Endodermal cell (in vitro differentiated cells): ENCODE measurements at regions not wholly inside any gene's neighbourhood (a gene's known extent, or its start where the extent isn't known, plus 50 kb on each side); places are given as distances from the start of the nearest gene placed in this dataset.

Experiments used
- DNase-seq: peaks from one replicate; pipeline ENCODE4 v3.0.0-alpha.2; 2017
- H3K27ac ChIP-seq: 2 replicates; pipeline ENCODE4 v1.5.1; 2013; ENCODE audit warnings: mild to moderate bottlenecking, low read depth, low read length, moderate library complexity
- H3K27me3 ChIP-seq: 2 replicates; pipeline ENCODE4 v1.6.1; 2013; ENCODE audit warnings: mild to moderate bottlenecking, low read length, moderate library complexity; ENCODE audit not compliant: insufficient read depth, control insufficient read depth, poor library complexity, severe bottlenecking
- H3K36me3 ChIP-seq: 2 replicates; pipeline ENCODE4 v1.7.0; 2013; ENCODE audit warnings: mild to moderate bottlenecking, low read length, moderate library complexity; ENCODE audit not compliant: control insufficient read depth, insufficient read depth
- H3K4me1 ChIP-seq: one replicate; pipeline ENCODE4 v1.7.0; 2013; ENCODE audit warnings: low read length; ENCODE audit not compliant: control insufficient read depth, insufficient read depth
- H3K4me3 ChIP-seq: 2 replicates; pipeline ENCODE4 v1.5.1; 2013; ENCODE audit warnings: mild to moderate bottlenecking, low read length, moderate library complexity
- H3K9ac ChIP-seq: 2 replicates; pipeline ENCODE4 v1.6.1; 2013; ENCODE audit warnings: mild to moderate bottlenecking, low read length, moderate library complexity; ENCODE audit not compliant: poor library complexity, severe bottlenecking; ENCODE audit errors: extremely low read depth
- H3K9me3 ChIP-seq: 2 replicates; pipeline ENCODE4 v1.6.1; 2013; ENCODE audit warnings: mild to moderate bottlenecking, low read length, moderate library complexity; ENCODE audit not compliant: control insufficient read depth
- H3K27ac Mint-ChIP-seq: 2 replicates; pipeline ENCODE4 v1.8.0; 2020; ENCODE audit warnings: mixed read lengths
- H3K27me3 Mint-ChIP-seq: 2 replicates; pipeline ENCODE4 v1.8.0; 2021; ENCODE audit warnings: mild to moderate bottlenecking, mixed read lengths; ENCODE audit not compliant: insufficient read depth
- H3K36me3 Mint-ChIP-seq: 2 replicates; pipeline ENCODE4 v1.8.0; 2020; ENCODE audit warnings: low read depth, mixed read lengths
- H3K4me1 Mint-ChIP-seq: 2 replicates; pipeline ENCODE4 v1.8.0; 2020; ENCODE audit warnings: mixed read lengths
- H3K4me3 Mint-ChIP-seq: 2 replicates; pipeline ENCODE4 v1.8.0; 2020; ENCODE audit warnings: mild to moderate bottlenecking, moderate library complexity, mixed read lengths
- H3K9me3 Mint-ChIP-seq: 2 replicates; pipeline ENCODE4 v1.8.0; 2020; ENCODE audit warnings: mild to moderate bottlenecking, mixed read lengths
- WGBS, 2 experiments: methylation state at CpG; one replicate each; pipeline versions ENCODE4 v1.1.5 to v1.1.7; 2013; ENCODE audit warnings: missing lambda C conversion rate in 2 of 2, mixed read lengths in 1 of 2; ENCODE audit not compliant: insufficient coverage in 1 of 2, insufficient read length in 1 of 2; 5-methylcytosine and 5-hydroxymethylcytosine counted together
- TF ChIP-seq, protein P1 (sequence below): fragments of 200-600 bp; sonication (generic); conservative IDR thresholded peaks from 2 replicates; pipeline ENCODE4 v1.5.0; 2021; ENCODE audit warnings: antibody characterized with exemption, mild to moderate bottlenecking

DNA sequence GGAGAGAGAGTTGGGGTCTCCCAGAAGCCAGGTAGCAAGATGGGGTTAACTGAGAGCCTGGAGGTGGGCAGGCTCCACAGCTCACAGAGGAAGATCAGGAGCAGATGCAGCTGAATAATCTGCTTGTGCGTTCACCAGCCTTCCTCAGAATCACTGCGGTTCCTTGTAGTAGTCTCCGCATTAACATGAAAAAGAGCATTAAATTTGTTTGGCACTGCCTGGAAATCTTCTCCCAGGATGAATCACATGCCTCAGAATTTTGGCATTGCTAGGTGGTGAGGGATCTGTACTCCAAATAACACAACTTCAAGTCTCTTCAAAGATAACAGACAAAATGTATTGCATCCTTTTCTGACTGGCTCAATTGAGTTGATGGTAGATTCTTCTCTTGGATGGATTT is 700.6 kb upstream of the ARRDC4 start:
- peaks cover 2% of the 10 kb centered on the region for H3K4me1 Mint-ChIP-seq
- no peaks in the 10 kb centered on the region for H3K9me3 Mint-ChIP-seq
- peaks cover 8% of the 10 kb centered on the region for H3K27me3 Mint-ChIP-seq
- no peaks in the 10 kb centered on the region for H3K36me3 Mint-ChIP-seq
- TF ChIP-seq, protein P1, sequence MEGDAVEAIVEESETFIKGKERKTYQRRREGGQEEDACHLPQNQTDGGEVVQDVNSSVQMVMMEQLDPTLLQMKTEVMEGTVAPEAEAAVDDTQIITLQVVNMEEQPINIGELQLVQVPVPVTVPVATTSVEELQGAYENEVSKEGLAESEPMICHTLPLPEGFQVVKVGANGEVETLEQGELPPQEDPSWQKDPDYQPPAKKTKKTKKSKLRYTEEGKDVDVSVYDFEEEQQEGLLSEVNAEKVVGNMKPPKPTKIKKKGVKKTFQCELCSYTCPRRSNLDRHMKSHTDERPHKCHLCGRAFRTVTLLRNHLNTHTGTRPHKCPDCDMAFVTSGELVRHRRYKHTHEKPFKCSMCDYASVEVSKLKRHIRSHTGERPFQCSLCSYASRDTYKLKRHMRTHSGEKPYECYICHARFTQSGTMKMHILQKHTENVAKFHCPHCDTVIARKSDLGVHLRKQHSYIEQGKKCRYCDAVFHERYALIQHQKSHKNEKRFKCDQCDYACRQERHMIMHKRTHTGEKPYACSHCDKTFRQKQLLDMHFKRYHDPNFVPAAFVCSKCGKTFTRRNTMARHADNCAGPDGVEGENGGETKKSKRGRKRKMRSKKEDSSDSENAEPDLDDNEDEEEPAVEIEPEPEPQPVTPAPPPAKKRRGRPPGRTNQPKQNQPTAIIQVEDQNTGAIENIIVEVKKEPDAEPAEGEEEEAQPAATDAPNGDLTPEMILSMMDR: no peak
- DNase-seq: no peak
- no peak overlapping the region for H3K4me3 Mint-ChIP-seq
- Histone ChIP-seq H3K27me3 (no peaks in the 10 kb centered on the region), H3K9ac (no peak overlapping the region), H3K9me3 (no peaks in the 10 kb centered on the region), H3K36me3 (no peaks in the 10 kb centered on the region), H3K4me3 (no peak overlapping the region), H3K27ac (no peak overlapping the region), H3K4me1 (no peaks in the 10 kb centered on the region)
- no peak overlapping the region for H3K27ac Mint-ChIP-seq
- 83 to 88% methylated on average over 1 to 3 of the region's 3 CpGs for WGBS, 2 experiments

DNA sequence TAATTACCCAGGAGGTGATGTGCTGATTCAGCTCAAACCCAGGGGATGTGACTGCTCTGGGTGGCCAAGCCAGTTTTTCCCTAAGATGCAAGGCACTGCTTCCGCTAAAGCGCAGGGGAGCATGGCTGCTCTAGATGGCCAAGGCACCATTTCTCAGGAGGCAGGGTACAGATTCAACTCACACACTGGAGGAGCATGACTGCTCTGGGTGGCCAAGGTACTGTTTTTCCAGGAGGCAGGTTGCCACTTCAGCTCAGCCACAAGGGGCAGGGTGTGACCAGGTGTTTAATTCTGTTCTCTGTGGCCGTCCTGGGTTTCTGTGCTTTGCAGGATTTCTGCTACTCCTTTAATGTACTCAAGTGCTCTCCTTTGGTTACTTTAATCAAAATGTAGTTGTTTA is 659.3 kb upstream of the ARRDC4 start:
- no peak overlapping the region for H3K4me3 Mint-ChIP-seq
- H3K27ac Mint-ChIP-seq: no peak overlapping the region
- H3K4me1 Mint-ChIP-seq: peaks cover 6% of the 10 kb centered on the region
- Histone ChIP-seq H3K4me3 (no peak overlapping the region), H3K27me3 (no peaks in the 10 kb centered on the region), H3K27ac (no peak overlapping the region), H3K9me3 (peaks cover 9% of the 10 kb centered on the region), H3K36me3 (no peaks in the 10 kb centered on the region), H3K4me1 (no peaks in the 10 kb centered on the region), H3K9ac (no peak overlapping the region)
- TF ChIP-seq, protein P1: peak; percentile 59
- H3K9me3 Mint-ChIP-seq: peaks cover 9% of the 10 kb centered on the region
- no peaks in the 10 kb centered on the region for H3K27me3 Mint-ChIP-seq
- peak; percentile 59 for DNase-seq
- 91 to 100% methylated on average over 2 to 3 of the region's 3 CpGs for WGBS, 2 experiments
- H3K36me3 Mint-ChIP-seq: peaks cover 2% of the 10 kb centered on the region

DNA sequence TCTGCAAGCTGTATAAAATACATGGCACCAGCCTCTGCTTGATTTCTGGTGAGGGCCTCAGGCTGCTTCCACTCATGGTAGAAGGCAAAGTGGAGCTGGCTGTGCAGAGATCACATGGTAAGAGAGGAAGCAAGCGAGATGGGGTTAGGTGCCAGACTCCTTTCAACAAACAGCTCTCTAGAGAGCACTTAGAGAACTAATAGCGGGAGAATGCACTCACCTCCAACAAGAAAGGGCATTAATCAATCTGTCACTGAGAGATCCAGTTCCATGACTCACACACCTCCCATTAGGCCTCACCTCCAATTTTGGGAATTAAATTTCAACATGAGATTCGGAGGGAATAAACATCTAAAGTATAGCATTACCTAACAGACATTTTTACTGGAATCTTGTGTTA is 644.1 kb upstream of the ARRDC4 start:
- Histone ChIP-seq H3K36me3 (no peaks in the 10 kb centered on the region), H3K9ac (no peak overlapping the region), H3K27ac (no peak overlapping the region), H3K27me3 (no peaks in the 10 kb centered on the region), H3K4me3 (no peak overlapping the region), H3K4me1 (no peaks in the 10 kb centered on the region), H3K9me3 (no peaks in the 10 kb centered on the region)
- no peak overlapping the region for H3K4me3 Mint-ChIP-seq
- WGBS, 2 experiments: 90% methylated on average over 3 of the region's 3 CpGs; no CpG with 5 or more reads in 1 of the 2 experiments
- DNase-seq: no peak
- peak overlapping the region; percentile 21 for H3K27ac Mint-ChIP-seq
- H3K27me3 Mint-ChIP-seq: no peaks in the 10 kb centered on the region
- peaks cover 9% of the 10 kb centered on the region for H3K4me1 Mint-ChIP-seq
- H3K9me3 Mint-ChIP-seq: peaks cover 7% of the 10 kb centered on the region
- TF ChIP-seq, protein P1: no peak
- no peaks in the 10 kb centered on the region for H3K36me3 Mint-ChIP-seq
